Ovary (tissue), 7 donors: ENCODE measurements at regions not wholly inside any gene's neighbourhood (a gene's known extent, or its start where the extent isn't known, plus 50 kb on each side); places are given as distances from the start of the nearest gene placed in this dataset.

ENCODE experiments used
- DNase-seq, 5 donors: peaks; one replicate each; pipeline ENCODE4 v3.0.0-alpha.2; 2019 to 2020
- H3K27ac ChIP-seq, 2 donors: fragments of 200-600 bp; one replicate each; pipeline versions ENCODE4 v1.5.1 to v1.8.0; 2019 to 2022
- H3K27me3 ChIP-seq: fragments of 200-600 bp; one replicate; pipeline ENCODE4 v1.8.0; 2022
- H3K36me3 ChIP-seq: fragments of 200-600 bp; sonication (generic); one replicate; pipeline ENCODE4 v1.5.1; 2019
- H3K4me1 ChIP-seq: one replicate; pipeline ENCODE4 v1.8.1; 2013; ENCODE audit warnings: mild to moderate bottlenecking, moderate library complexity; ENCODE audit not compliant: insufficient read depth
- H3K4me3 ChIP-seq: fragments of 200-600 bp; sonication (generic); one replicate; pipeline ENCODE4 v1.5.1; 2017
- H3K9me3 ChIP-seq, 2 donors: fragments of 200-600 bp in 1 of 2; sonication (generic) in 1 of 2; one replicate each; pipeline versions ENCODE4 v1.5.1 to v1.8.1; 2013 to 2019; ENCODE audit warnings: mild to moderate bottlenecking in 1 of 2, moderate library complexity in 1 of 2
- EP300 ChIP-seq: sonication (generic); formaldehyde crosslinking; IDR thresholded peaks from one replicate; pipeline ENCODE4 v1.6.1; 2017; ENCODE audit warnings: antibody characterized with exemption
- POLR2A ChIP-seq: fragments of 450-650 bp; IDR thresholded peaks from one replicate; pipeline ENCODE4 v1.6.1; 2017; ENCODE audit warnings: antibody characterized with exemption, mild to moderate bottlenecking, moderate library complexity
- WGBS, 3 donors: extraction: QIAGEN DNeasy Blood & Tissue Kit in 1 of 3; methylation state at CpG; one replicate each; pipeline versions ENCODE4 v1.1.5 to v1.1.7; 2013 to 2017; 5-methylcytosine and 5-hydroxymethylcytosine counted together
- intact Hi-C, 4 donors: fragments of 100-400 bp; cut with DNase I; formaldehyde crosslinking; loops; one replicate each; pipeline versions ENCODE4 v1.11.0 to v1.15.1; 2022 to 2023
- TF ChIP-seq, protein P1 (sequence below), 3 donors: fragments of 450-650 bp in 2 of 3; fragments of 200-600 bp in 1 of 3; IDR thresholded peaks; one replicate each; pipeline versions ENCODE4 v1.5.1 to v1.8.0; 2016 to 2022; ENCODE audit warnings: antibody characterized with exemption in 3 of 3, mild to moderate bottlenecking in 1 of 3
- donor health status: DM: no; HTN: no; CAD: no; lungs with moderate emphysema.
- donor health status: DM: no; HTN: no; CAD: no.
- donor health status: Bipolar disorder and iron deficiency.
- donor health status: DM: no; HTN: no; CAD: no.
- donor health status: DM: yes; HTN: yes; CAD: no.

DNA sequence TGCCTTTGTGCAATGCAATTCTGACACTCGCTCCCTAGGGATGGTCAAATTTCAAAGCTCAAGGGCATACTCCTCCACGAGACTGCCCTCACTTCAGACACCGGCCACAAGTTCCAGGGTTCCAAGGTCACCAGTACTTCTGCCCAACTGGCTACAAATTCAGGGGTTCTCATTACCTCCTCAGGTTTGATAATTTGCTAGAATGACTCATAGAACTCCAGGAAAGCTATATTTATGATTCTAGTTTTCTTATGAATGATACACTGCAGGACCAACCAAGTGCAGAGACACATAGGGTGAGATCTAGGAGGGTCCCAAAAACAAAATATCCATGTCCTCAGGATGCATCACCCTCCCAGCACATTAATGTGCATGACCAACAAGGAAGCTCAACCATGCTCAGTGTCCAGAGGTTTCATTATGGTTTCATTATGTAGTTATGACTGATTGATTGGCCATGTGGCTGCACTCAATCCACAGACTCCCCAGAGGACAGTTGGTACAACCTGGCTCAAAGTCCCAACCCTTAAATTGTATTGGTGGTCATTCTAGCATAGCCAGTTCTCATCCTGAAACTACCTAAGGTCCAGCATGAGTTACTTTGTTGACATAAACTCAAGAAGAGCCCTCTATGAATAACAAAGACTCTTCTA lies 170.4 kb upstream of the LRRN1 start:
- no peaks in the 10 kb centered on the region for H3K36me3 ChIP-seq
- DNase-seq = no peak
- no peaks in the 10 kb centered on the region for H3K27me3 ChIP-seq
- no peak overlapping the region for H3K4me3 ChIP-seq
- WGBS, 3 donors = 39 to 67% (median 52%) methylated on average over 3 of the region's 3 CpGs
- no peaks in the 10 kb centered on the region for H3K4me1 ChIP-seq
- H3K27ac ChIP-seq = no peak overlapping the region
- H3K9me3 ChIP-seq = no peaks in the 10 kb centered on the region
- intact Hi-C loops = no loop called here
- TF ChIP-seq POLR2A (no peak), EP300 (no peak)
- TF ChIP-seq, protein P1, sequence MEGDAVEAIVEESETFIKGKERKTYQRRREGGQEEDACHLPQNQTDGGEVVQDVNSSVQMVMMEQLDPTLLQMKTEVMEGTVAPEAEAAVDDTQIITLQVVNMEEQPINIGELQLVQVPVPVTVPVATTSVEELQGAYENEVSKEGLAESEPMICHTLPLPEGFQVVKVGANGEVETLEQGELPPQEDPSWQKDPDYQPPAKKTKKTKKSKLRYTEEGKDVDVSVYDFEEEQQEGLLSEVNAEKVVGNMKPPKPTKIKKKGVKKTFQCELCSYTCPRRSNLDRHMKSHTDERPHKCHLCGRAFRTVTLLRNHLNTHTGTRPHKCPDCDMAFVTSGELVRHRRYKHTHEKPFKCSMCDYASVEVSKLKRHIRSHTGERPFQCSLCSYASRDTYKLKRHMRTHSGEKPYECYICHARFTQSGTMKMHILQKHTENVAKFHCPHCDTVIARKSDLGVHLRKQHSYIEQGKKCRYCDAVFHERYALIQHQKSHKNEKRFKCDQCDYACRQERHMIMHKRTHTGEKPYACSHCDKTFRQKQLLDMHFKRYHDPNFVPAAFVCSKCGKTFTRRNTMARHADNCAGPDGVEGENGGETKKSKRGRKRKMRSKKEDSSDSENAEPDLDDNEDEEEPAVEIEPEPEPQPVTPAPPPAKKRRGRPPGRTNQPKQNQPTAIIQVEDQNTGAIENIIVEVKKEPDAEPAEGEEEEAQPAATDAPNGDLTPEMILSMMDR (IDR thresholded peaks at IDR 0.05) = no peak

DNA sequence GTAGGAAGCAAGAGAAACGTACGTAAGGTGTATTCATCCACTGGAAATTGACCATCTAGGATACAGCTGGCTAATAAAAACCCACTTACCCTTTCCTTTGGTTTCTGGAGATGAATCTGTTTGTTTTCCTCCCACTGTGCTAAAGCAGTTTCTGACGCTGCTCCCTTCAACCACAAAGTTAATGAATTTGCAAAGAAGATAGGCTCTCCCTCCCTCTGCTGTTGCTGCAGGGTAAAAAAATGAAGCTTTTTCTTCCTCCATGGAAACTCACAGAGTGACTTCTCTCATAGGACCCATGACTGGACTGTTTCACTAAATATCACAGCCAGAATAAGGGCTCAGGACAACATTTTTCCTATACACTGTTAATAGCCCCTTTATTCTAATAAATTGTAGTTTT lies 172.1 kb upstream of the LRRN1 start:
- no peak for DNase-seq
- Histone ChIP-seq H3K9me3 (no peaks in the 10 kb centered on the region), H3K4me1 (no peaks in the 10 kb centered on the region), H3K4me3 (no peak overlapping the region), H3K36me3 (no peaks in the 10 kb centered on the region), H3K27ac (no peak overlapping the region), H3K27me3 (no peaks in the 10 kb centered on the region)
- intact Hi-C loops = no loop called here
- 46 to 59% (median 58%) methylated on average over 3 of the region's 3 CpGs for WGBS, 3 donors
- TF ChIP-seq, protein P1 (IDR thresholded peaks at IDR 0.05) = no peak
- TF ChIP-seq EP300 = no peak
- no peak for TF ChIP-seq POLR2A

DNA sequence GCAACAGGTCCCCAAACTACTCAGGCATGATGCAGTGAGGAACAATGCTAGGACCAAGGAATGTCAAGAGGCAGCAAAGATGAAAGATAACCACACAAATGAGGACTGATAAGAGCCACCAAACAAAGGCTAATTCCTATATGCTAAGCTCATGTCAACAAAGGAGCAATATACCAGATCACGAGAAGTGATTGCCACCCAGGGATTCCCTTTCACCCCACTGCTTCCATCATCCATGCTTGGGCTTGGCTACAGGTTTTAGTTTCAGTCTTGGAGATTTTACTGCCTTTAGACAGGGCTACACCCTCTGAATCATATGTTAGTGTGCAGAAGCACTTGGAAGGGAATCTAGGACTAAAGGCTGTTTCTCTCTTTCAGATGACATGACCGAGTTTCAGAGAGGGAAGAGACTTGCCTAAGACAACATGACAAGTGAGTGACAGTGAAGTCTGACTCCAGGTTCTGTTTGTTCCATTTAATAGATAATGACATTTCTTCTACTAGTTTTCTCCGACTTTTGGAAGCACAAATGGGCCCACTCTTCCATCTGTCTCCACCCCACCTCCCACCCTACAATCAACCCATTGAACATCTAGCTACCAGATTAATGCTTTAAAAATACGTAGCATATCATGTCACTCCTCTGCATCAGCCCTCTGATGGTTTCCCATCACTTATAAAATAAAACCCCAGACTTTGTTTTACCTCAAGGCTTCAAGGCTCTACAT lies 173.5 kb upstream of the LRRN1 start:
- WGBS, 3 donors = 84 to 89% (median 86%) methylated on average over 4 of the region's 4 CpGs
- H3K9me3 ChIP-seq = no peaks in the 10 kb centered on the region
- TF ChIP-seq, protein P1 (IDR thresholded peaks at IDR 0.05) = no peak
- no peak for TF ChIP-seq EP300
- TF ChIP-seq POLR2A = no peak

DNA sequence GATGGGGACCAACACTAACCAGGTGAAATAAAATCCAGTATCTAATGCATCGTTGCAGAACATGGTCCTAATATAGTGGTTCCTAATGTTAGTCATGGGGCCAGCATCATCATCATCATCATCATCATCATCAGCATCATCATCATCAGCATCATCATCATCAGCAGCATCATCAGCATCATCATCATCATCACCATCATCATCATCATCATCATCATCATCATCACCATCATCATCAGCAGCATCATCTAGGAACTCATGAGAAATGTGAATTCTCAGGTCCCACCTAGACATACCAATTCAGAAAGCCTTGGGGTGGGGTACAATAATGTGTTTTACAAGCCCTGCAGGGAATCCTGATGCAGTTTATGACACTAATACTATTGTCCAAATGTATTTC lies 179.4 kb upstream of the LRRN1 start:
- TF ChIP-seq, protein P1 (IDR thresholded peaks at IDR 0.05) = no peak
- no peak for TF ChIP-seq EP300
- TF ChIP-seq POLR2A = no peak
- Histone ChIP-seq H3K9me3 (no peaks in the 10 kb centered on the region), H3K4me1 (no peaks in the 10 kb centered on the region), H3K27ac (no peak overlapping the region), H3K4me3 (no peak overlapping the region), H3K27me3 (no peaks in the 10 kb centered on the region), H3K36me3 (no peaks in the 10 kb centered on the region)
- DNase-seq = no peak
- WGBS, 3 donors = 95 to 97% (median 96%) methylated on average over 1 of the region's 1 CpG
- intact Hi-C loops = no loop called here

More for the DNA sequence above, 173.5 kb upstream of the LRRN1 start:
- Histone ChIP-seq H3K27me3 (no peaks in the 10 kb centered on the region), H3K27ac (no peak overlapping the region), H3K4me1 (no peaks in the 10 kb centered on the region), H3K36me3 (no peaks in the 10 kb centered on the region), H3K4me3 (no peak overlapping the region)
- intact Hi-C loops = no loop called here
- no peak for DNase-seq
